SKM-1 treated with dmso at 0.1 percent for 144 hours (cell line): ENCODE measurements at regions not wholly inside any gene's neighbourhood (a gene's known extent, or its start where the extent isn't known, plus 50 kb on each side); places are given as distances from the start of the nearest gene placed in this dataset.

Experiments
- DNase-seq: peaks from one replicate; lab custom pipeline; 2025; ENCODE audit not compliant: unreplicated experiment; lab: John Stamatoyannopoulos, UW

- DNase-seq, result no peak
Measured at GRCh38 chr12:130100634-130101362, 61.5 kb upstream of the FZD10 start.

- DNase-seq, result no peak
Measured at GRCh38 chr12:130101370-130101769, 60.9 kb upstream of the FZD10 start.

- DNase-seq, result no peak
Measured at GRCh38 chr12:130102266-130102665, 60.0 kb upstream of the FZD10 start.

- no peak for DNase-seq
Measured at GRCh38 chr12:130104571-130105106, 57.6 kb upstream of the FZD10 start.

GRCh38 chr12:130109062-130109945, 53.0 kb upstream of the FZD10 start:
- no peak for DNase-seq

- DNase-seq, result no peak
Measured at GRCh38 chr12:130110914-130111313, 51.4 kb upstream of the FZD10 start.

GRCh38 chr12:130111965-130112496, 50.2 kb upstream of the FZD10 start:
- no peak for DNase-seq
